ENCODE measurements at regions not wholly inside any gene's neighbourhood (a gene's known extent, or its start where the extent isn't known, plus 50 kb on each side); places are given as distances from the start of the nearest gene placed in this dataset.

- DNase-seq (ENCODE audit: low read depth in 2 of 2), result no peak
These were observed 75.6 kb upstream of the MGMT start for GRCh38 chr10:129391464-129391863.

- no peak for DNase-seq (ENCODE audit: low read depth in 2 of 2)
These were observed 74.2 kb upstream of the MGMT start for GRCh38 chr10:129392855-129393254.

DNA sequence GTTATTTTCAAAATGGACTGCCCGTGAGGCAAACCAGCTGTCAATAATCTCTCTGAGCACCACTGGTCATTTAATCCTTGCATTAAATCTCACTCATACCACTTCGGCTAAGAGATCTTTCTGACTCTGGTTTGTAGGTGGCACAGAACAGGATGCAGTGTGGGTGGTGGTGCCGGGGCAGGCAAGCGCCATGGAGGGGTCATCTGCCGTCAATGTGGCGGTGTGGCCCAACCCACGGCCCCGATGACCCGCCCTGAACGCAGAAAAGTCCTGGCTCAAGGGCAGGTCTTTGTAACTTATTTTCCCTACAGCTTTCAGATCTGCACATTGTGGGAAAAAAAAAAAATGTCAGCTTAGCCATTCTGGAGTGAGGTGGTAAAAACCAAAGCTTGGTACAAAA is 73.2 kb upstream of the MGMT start:
- no peak for DNase-seq (ENCODE audit: low read depth in 2 of 2)

GRCh38 chr10:129394518-129395328 is 72.3 kb upstream of the MGMT start:
- DNase-seq (ENCODE audit: low read depth in 2 of 2), result no peak

DNA sequence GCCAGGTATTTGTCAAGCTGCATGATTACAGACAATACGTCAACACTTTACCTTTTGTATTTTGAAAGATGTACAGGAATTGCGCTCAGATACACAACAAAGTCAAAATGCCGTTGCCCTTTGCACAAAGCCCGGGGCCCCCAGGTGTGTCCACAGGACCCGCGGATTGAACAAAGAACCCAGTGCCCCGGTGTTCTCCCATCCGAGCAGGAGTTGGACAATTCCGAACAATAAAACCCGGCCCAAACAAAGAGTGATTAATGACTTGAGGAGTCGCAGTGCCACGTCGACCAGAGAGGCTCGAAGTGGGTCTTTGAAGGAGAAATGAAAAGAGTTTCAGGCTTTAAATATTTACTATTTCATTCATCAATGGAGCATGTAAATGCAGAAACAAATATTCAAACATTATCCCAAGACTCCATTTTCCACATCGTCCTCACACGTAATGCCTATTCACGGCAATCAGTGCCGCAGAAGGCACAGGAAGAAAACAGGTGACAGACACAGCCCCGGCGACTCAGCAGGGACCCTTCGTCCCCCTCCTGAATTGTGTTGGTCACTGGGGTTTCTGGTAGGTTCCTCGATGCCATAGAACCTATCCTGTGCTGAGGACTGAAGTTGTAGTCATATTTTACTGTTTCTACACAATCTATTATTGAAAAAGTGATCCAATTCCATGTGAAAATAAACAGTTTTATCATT is 70.9 kb upstream of the MGMT start:
- DNase-seq (ENCODE audit: low read depth in 2 of 2), result no peak

DNA sequence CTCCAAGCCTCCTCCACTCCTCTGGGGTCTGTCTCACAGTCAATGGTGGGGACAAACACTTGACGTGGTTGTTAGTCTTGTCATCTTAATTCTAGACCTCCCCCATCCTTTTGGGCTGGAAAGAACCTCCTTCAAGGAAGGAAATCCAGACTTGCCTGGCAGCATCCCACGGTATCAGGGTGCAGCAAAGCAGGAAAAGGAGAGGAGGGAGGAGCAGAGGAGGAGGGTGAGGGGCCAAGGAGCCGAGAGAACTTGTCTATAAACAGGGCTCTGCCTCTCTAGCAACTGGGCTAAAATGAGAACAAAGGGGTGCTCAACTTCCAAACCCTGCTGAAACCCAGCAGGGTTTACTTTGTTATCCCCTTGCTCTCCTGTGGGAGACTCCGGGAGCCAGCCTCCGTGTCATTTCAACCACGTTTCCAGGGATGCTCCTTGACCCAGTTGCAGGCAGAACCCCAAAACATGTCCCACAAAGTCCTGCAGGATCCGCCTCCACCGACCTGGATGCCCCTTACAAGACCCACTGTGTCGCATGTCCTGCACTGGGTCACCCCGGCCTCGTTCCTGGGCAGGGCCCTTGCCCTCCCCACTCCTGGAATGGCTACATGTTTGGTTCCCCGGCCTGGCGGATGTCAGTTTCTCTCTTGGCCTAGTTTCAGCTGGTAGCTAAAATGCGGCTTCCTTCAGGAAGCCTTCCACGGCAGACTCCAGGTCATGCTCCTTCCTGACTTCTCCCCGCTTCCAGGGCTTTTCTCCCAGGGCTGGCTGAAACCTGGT is 69.7 kb upstream of the MGMT start:
- DNase-seq (ENCODE audit: low read depth in 2 of 2), result no peak

DNA sequence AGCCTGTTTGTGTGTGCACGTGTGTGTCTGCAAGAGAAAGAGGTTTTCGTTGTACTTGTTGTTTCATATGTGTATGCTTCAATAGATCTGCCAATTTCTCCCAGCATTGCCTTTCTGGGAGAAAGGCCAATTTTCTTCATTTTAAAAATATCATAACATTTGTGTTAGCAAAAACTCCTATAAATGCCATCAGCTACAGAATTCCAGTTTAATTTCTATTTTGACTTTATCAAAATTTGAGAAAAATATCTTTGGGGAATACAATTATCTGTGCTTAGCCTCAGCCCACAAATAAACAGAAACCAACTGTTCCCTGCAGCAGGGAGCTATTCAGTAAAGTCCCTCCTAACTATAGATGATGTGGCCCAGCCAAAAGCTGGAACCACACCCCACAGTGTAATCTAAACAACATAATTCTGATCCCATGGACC is 68.3 kb upstream of the MGMT start:
- DNase-seq (ENCODE audit: low read depth in 2 of 2), result no peak

GRCh38 chr10:129400426-129400825 is 66.6 kb upstream of the MGMT start:
- no peak for DNase-seq (ENCODE audit: low read depth in 2 of 2)

- DNase-seq (ENCODE audit: low read depth in 2 of 2), result no peak
These were observed 64.6 kb upstream of the MGMT start for GRCh38 chr10:129402459-129402858.

DNA sequence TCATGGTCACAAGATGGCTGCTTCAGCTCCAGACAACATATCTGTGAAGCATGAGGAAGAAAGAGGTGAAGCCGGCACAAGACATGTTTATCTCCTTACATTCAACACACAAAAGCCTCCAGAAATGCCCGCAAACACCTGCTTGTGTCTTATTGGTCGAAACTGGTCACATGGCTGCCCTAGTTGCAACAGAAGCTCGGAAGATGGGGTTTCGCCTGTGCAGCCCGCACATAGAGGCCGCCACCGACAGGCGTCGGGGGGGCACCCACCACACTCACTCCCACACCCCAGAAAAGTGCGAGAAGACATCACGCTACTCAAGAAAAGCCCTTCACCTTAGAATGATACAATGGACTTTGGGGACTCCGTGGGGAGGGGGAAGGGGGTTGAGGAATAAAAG is 63.0 kb upstream of the MGMT start:
- DNase-seq (ENCODE audit: low read depth in 2 of 2), result no peak

- DNase-seq (ENCODE audit: low read depth in 2 of 2), result no peak
These were observed 61.7 kb upstream of the MGMT start for GRCh38 chr10:129405389-129405788.

- DNase-seq (ENCODE audit: low read depth in 2 of 2), result no peak
These were observed 56.2 kb upstream of the MGMT start for GRCh38 chr10:129410688-129411392.

- no peak for DNase-seq (ENCODE audit: low read depth in 2 of 2)
These were observed 55.7 kb upstream of the MGMT start for GRCh38 chr10:129411393-129411705.

DNA sequence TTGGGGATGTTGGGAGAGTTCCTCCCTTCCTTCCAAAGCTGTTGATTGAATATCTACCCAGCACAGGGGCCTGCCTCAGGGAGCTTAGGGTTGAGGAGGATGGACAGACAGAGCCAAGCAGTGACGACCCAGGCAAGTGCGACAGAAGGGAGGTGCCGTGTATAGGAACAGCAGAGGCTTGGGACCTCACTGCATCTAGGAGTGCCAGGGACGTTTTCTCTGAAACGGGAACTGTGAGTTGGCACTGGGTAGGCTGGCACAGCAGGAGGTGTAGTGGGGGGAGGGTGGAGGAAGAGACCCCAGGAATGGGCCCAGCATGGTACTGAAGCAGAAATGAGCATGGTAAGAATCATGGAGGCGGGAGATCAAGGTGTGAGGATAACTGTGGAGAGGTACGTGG is 55.3 kb upstream of the MGMT start:
- DNase-seq (ENCODE audit: low read depth in 2 of 2), result no peak

DNA sequence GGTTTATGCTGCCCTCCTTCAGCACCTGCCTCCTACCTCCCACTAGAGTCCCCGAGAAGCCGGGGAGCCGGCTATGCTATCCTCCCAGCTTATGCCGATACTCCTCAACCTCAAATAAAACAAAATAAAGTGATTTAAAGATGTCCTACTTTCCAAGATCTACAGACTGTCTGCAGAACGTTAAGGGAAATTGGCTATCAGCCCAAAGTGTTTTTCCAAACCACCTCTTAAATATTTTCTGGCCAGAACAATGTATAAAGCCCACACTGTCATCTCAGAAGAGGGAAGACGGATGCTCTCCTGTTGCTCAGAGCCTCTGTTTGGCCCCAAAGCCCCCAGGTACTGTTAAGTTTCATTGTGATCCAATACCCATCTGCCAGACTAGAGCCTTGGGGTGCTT is 54.0 kb upstream of the MGMT start:
- no peak for DNase-seq (ENCODE audit: low read depth in 2 of 2)

GRCh38 chr10:129415215-129416140 is 51.6 kb upstream of the MGMT start:
- DNase-seq (ENCODE audit: low read depth in 2 of 2), result no peak

GRCh38 chr10:129416155-129416554 is 50.9 kb upstream of the MGMT start:
- no peak for DNase-seq (ENCODE audit: low read depth in 2 of 2)

DNA sequence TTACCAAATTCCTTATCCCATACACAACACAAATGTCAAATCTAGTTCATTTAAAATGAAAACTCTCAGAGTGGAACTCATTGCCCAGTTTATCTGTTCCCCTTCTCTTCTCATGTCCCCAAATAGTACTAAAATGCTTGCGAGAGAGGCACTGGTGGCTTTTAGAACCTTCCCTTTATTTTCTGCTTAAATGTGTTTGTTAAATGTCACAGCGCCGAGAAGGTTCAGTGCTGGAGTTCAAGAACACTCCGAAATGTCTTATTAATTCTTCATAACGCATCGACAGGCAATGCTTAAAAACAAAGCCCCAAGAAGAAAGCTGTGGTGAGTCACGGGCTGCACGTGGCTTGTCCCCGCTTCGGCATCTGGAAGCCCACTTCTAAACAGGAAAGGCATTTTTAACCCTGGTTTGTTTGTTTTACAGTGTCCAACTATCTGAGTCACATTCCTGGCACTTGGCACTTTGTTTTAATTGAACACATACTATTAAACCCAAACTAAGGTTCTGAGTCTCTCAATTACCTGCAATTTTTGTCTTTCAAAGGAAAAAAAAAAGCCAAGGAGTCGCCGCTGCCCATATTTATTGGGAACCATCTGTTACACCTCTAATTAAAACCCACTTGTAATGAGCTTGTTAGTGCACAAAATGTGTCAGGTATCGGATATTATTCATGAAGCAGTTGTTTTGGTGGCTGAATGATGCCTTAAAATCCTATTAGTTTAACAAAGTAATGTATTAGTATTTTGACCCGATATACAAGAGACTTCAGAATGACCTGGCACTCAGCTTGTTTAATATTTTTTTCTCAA is 49.9 kb upstream of the MGMT start:
- no peak for DNase-seq (ENCODE audit: low read depth in 2 of 2)
